Dedifferentiated amniotic fluid mesenchymal stem cell (primary cell): ENCODE measurements at regions not wholly inside any gene's neighbourhood (a gene's known extent, or its start where the extent isn't known, plus 50 kb on each side); places are given as distances from the start of the nearest gene placed in this dataset.

Source experiments
- DNase-seq: peaks from one replicate; pipeline ENCODE4 v3.0.0-alpha.2; 2016; ENCODE audit errors: extremely low spot score

GRCh38 chr12:123078120-123078465 lies 72.8 kb downstream of the PITPNM2 start:
- DNase-seq: no peak

- no peak for DNase-seq
These were observed 73.4 kb downstream of the PITPNM2 start for GRCh38 chr12:123077298-123078119.

GRCh38 chr12:123076604-123077297 lies 74.1 kb downstream of the PITPNM2 start:
- DNase-seq: no peak

GRCh38 chr12:123075646-123076171 lies 75.2 kb downstream of the PITPNM2 start:
- DNase-seq: peak; percentile 61

GRCh38 chr12:123075087-123075645 lies 75.7 kb downstream of the PITPNM2 start:
- no peak for DNase-seq

GRCh38 chr12:123073962-123074801 lies 76.7 kb downstream of the PITPNM2 start:
- no peak for DNase-seq

GRCh38 chr12:123073292-123073691 lies 77.6 kb downstream of the PITPNM2 start:
- no peak for DNase-seq

- DNase-seq: no peak
These were observed 79.0 kb downstream of the PITPNM2 start for GRCh38 chr12:123071857-123072256.

GRCh38 chr12:123071099-123071800 lies 79.6 kb downstream of the PITPNM2 start:
- DNase-seq: no peak

- no peak for DNase-seq
These were observed 80.4 kb downstream of the PITPNM2 start for GRCh38 chr12:123070267-123071081.

GRCh38 chr12:123069436-123070266 lies 81.2 kb downstream of the PITPNM2 start:
- no peak for DNase-seq

- DNase-seq: no peak
These were observed 83.2 kb downstream of the PITPNM2 start for GRCh38 chr12:123067654-123068053.

- DNase-seq: no peak
These were observed 84.5 kb downstream of the PITPNM2 start for GRCh38 chr12:123066384-123066710.

- no peak for DNase-seq
These were observed 85.1 kb downstream of the PITPNM2 start for GRCh38 chr12:123065676-123066383.

GRCh38 chr12:123064885-123065619 lies 84.6 kb downstream of the ARL6IP4 start:
- no peak for DNase-seq

GRCh38 chr12:123064366-123064765 lies 83.9 kb downstream of the ARL6IP4 start:
- DNase-seq: no peak

GRCh38 chr12:123063535-123063934 lies 83.1 kb downstream of the ARL6IP4 start:
- no peak for DNase-seq
